ENCODE measurements at regions not wholly inside any gene's neighbourhood (a gene's known extent, or its start where the extent isn't known, plus 50 kb on each side); places are given as distances from the start of the nearest gene placed in this dataset.

GRCh38 chr5:165328846-165329245 lies 1823.4 kb downstream of the MAT2B start:
- no peak for TF ChIP-seq CTCF (IDR thresholded peaks at IDR 0.05; ENCODE audit: unreplicated experiment)
- Mint-ChIP-seq H3K27ac (no peak overlapping the region), H3K4me1 (ENCODE audit: low read depth) (no peaks in the 10 kb centered on the region), H3K36me3 (ENCODE audit: insufficient read depth) (no peaks in the 10 kb centered on the region), H3K9me3 (ENCODE audit: low read depth) (no peaks in the 10 kb centered on the region), H3K27me3 (no peaks in the 10 kb centered on the region), H3K4me3 (ENCODE audit: low read depth) (no peak overlapping the region)
- DNase-seq (ENCODE audit: low spot score, unreplicated experiment), result no peak

- Mint-ChIP-seq H3K4me3 (ENCODE audit: low read depth) (no peak overlapping the region), H3K36me3 (ENCODE audit: insufficient read depth) (no peaks in the 10 kb centered on the region), H3K27ac (no peak overlapping the region), H3K4me1 (ENCODE audit: low read depth) (no peaks in the 10 kb centered on the region), H3K9me3 (ENCODE audit: low read depth) (no peaks in the 10 kb centered on the region), H3K27me3 (no peaks in the 10 kb centered on the region)
- no peak for TF ChIP-seq CTCF (IDR thresholded peaks at IDR 0.05; ENCODE audit: unreplicated experiment)
- no peak for DNase-seq (ENCODE audit: low spot score, unreplicated experiment)
These were observed 1828.2 kb downstream of the MAT2B start for GRCh38 chr5:165333623-165334022.

GRCh38 chr5:165334201-165334600 lies 1828.8 kb downstream of the MAT2B start:
- Mint-ChIP-seq H3K9me3 (ENCODE audit: low read depth) (no peaks in the 10 kb centered on the region), H3K27ac (no peak overlapping the region), H3K36me3 (ENCODE audit: insufficient read depth) (no peaks in the 10 kb centered on the region), H3K27me3 (no peaks in the 10 kb centered on the region), H3K4me1 (ENCODE audit: low read depth) (no peaks in the 10 kb centered on the region), H3K4me3 (ENCODE audit: low read depth) (no peak overlapping the region)
- TF ChIP-seq CTCF (IDR thresholded peaks at IDR 0.05; ENCODE audit: unreplicated experiment), result no peak
- DNase-seq (ENCODE audit: low spot score, unreplicated experiment), result no peak

- no peak overlapping the region for H3K27ac Mint-ChIP-seq
- no peaks in the 10 kb centered on the region for H3K27me3 Mint-ChIP-seq
- H3K4me1 Mint-ChIP-seq (ENCODE audit: low read depth), result peaks cover 7% of the 10 kb centered on the region
- no peak for TF ChIP-seq CTCF (IDR thresholded peaks at IDR 0.05; ENCODE audit: unreplicated experiment)
- H3K4me3 Mint-ChIP-seq (ENCODE audit: low read depth), result no peak overlapping the region
- H3K9me3 Mint-ChIP-seq (ENCODE audit: low read depth), result no peaks in the 10 kb centered on the region
- DNase-seq (ENCODE audit: low spot score, unreplicated experiment), result no peak
- H3K36me3 Mint-ChIP-seq (ENCODE audit: insufficient read depth), result no peaks in the 10 kb centered on the region
These were observed 1844.3 kb downstream of the MAT2B start for GRCh38 chr5:165349735-165350134.

GRCh38 chr5:165351342-165351741 lies 1845.9 kb downstream of the MAT2B start:
- H3K9me3 Mint-ChIP-seq (ENCODE audit: low read depth), result no peaks in the 10 kb centered on the region
- no peak overlapping the region for H3K4me3 Mint-ChIP-seq (ENCODE audit: low read depth)
- H3K4me1 Mint-ChIP-seq (ENCODE audit: low read depth), result peaks cover 7% of the 10 kb centered on the region
- H3K27me3 Mint-ChIP-seq, result no peaks in the 10 kb centered on the region
- no peak for TF ChIP-seq CTCF (IDR thresholded peaks at IDR 0.05; ENCODE audit: unreplicated experiment)
- H3K27ac Mint-ChIP-seq, result no peak overlapping the region
- H3K36me3 Mint-ChIP-seq (ENCODE audit: insufficient read depth), result no peaks in the 10 kb centered on the region
- DNase-seq (ENCODE audit: low spot score, unreplicated experiment), result no peak
